ENCODE measurements at regions not wholly inside any gene's neighbourhood (a gene's known extent, or its start where the extent isn't known, plus 50 kb on each side); places are given as distances from the start of the nearest gene placed in this dataset.
A peak's percentile ranks its signal among the peaks of the same experiment; 100 is the strongest.
"Not testable (repeated sequence)": the region's sequence is repeated elsewhere in the genome, so short reads cannot be mapped to it uniquely, and the experiment has no call there.

GRCh38 chr2:185583058-185583816, 155.4 kb upstream of the FSIP2 start:
- Histone ChIP-seq H3K4me1 (ENCODE audit: control insufficient read depth in 1 of 2, insufficient read depth in 2 of 2, low read length in 2 of 2) (no peaks in the 10 kb centered on the region), H2BK12ac (ENCODE audit: low read length) (no peak overlapping the region), H3K9ac (ENCODE audit: low read length) (no peak overlapping the region), H2AK5ac (ENCODE audit: low read length) (no peak overlapping the region), H3K4me2 (ENCODE audit: low read length) (no peak overlapping the region), H3K27me3 (ENCODE audit: insufficient read depth, low read length) (no peaks in the 10 kb centered on the region), H2AFZ (ENCODE audit: insufficient read depth, low read length, poor library complexity) (no peak overlapping the region), H3K4ac (ENCODE audit: low read depth, low read length) (no peak overlapping the region), H3K4me3 (ENCODE audit: low read depth, low read length) (no peak overlapping the region), H3K23ac (ENCODE audit: low read length) (no peak overlapping the region), H3K79me1 (ENCODE audit: low read length) (no peaks in the 10 kb centered on the region), H3K9me3 (ENCODE audit: insufficient read depth, low read depth, low read length) (peaks cover 4% of the 10 kb centered on the region), H4K8ac (ENCODE audit: low read depth, low read length) (no peak overlapping the region), H4K91ac (ENCODE audit: low read depth, low read length) (no peak overlapping the region), H3K36me3 (ENCODE audit: control insufficient read depth in 1 of 2, insufficient read depth in 2 of 2, low read length in 2 of 2) (peaks cover 0 to 1% of the 10 kb centered on the region in 2 experiments), H3K79me2 (ENCODE audit: control insufficient read depth, insufficient read depth, low read length, poor library complexity) (no peaks in the 10 kb centered on the region), H2BK120ac (ENCODE audit: insufficient read depth, low read length, poor library complexity) (no peak overlapping the region), H3K18ac (ENCODE audit: low read length) (no peak overlapping the region), H3K14ac (ENCODE audit: low read length) (no peak overlapping the region), H3K27ac (ENCODE audit: low read depth, low read length) (no peak overlapping the region), H4K12ac (ENCODE audit: low read depth, low read length) (no peak overlapping the region), H2BK5ac (ENCODE audit: low read depth, low read length, poor library complexity) (no peak overlapping the region)
- peak; percentile 60 to 65 for DNase-seq
- no CpG with 5 or more reads among the region's 2 CpGs for WGBS (ENCODE audit: extremely low coverage, insufficient coverage, insufficient read length)

GRCh38 chr2:185585165-185585564, 153.4 kb upstream of the FSIP2 start:
- H3K14ac ChIP-seq (ENCODE audit: low read length); H3K23ac ChIP-seq (ENCODE audit: low read length); H3K36me3 ChIP-seq (ENCODE audit: control insufficient read depth in 1 of 2, insufficient read depth in 2 of 2, low read length in 2 of 2); H3K4me2 ChIP-seq (ENCODE audit: low read length); H2AFZ ChIP-seq (ENCODE audit: insufficient read depth, low read length, poor library complexity); H3K9ac ChIP-seq (ENCODE audit: low read length); H3K27me3 ChIP-seq (ENCODE audit: insufficient read depth, low read length); H2AK5ac ChIP-seq (ENCODE audit: low read length); H4K91ac ChIP-seq (ENCODE audit: low read depth, low read length); H3K4me1 ChIP-seq (ENCODE audit: control insufficient read depth in 1 of 2, insufficient read depth in 2 of 2, low read length in 2 of 2); H2BK120ac ChIP-seq (ENCODE audit: insufficient read depth, low read length, poor library complexity); H4K12ac ChIP-seq (ENCODE audit: low read depth, low read length); H2BK12ac ChIP-seq (ENCODE audit: low read length); H3K27ac ChIP-seq (ENCODE audit: low read depth, low read length); H3K4me3 ChIP-seq (ENCODE audit: low read depth, low read length); H3K4ac ChIP-seq (ENCODE audit: low read depth, low read length); H3K79me1 ChIP-seq (ENCODE audit: low read length); H3K9me3 ChIP-seq (ENCODE audit: insufficient read depth, low read depth, low read length); DNase-seq; H4K8ac ChIP-seq (ENCODE audit: low read depth, low read length); H3K79me2 ChIP-seq (ENCODE audit: control insufficient read depth, insufficient read depth, low read length, poor library complexity); H2BK5ac ChIP-seq (ENCODE audit: low read depth, low read length, poor library complexity); H3K18ac ChIP-seq (ENCODE audit: low read length): not testable (repeated sequence)
- no CpG with 5 or more reads among the region's 5 CpGs for WGBS (ENCODE audit: extremely low coverage, insufficient coverage, insufficient read length)

GRCh38 chr2:185591276-185591675, 147.3 kb upstream of the FSIP2 start:
- H2BK5ac ChIP-seq (ENCODE audit: low read depth, low read length, poor library complexity); H3K4ac ChIP-seq (ENCODE audit: low read depth, low read length): not testable (repeated sequence)
- no CpG with 5 or more reads among the region's 14 CpGs for WGBS (ENCODE audit: extremely low coverage, insufficient coverage, insufficient read length)

GRCh38 chr2:185607945-185608344, 130.7 kb upstream of the FSIP2 start:
- no CpG with 5 or more reads among the region's 1 CpG for WGBS (ENCODE audit: extremely low coverage, insufficient coverage, insufficient read length)

More at GRCh38 chr2:185591276-185591675, 147.3 kb upstream of the FSIP2 start:
- not testable (repeated sequence) for H3K79me1 ChIP-seq (ENCODE audit: low read length); H4K91ac ChIP-seq (ENCODE audit: low read depth, low read length); DNase-seq; H3K14ac ChIP-seq (ENCODE audit: low read length); H3K18ac ChIP-seq (ENCODE audit: low read length); H4K12ac ChIP-seq (ENCODE audit: low read depth, low read length); H3K9ac ChIP-seq (ENCODE audit: low read length); H3K4me2 ChIP-seq (ENCODE audit: low read length); H3K36me3 ChIP-seq (ENCODE audit: control insufficient read depth in 1 of 2, insufficient read depth in 2 of 2, low read length in 2 of 2); H3K79me2 ChIP-seq (ENCODE audit: control insufficient read depth, insufficient read depth, low read length, poor library complexity); H2AK5ac ChIP-seq (ENCODE audit: low read length); H2BK12ac ChIP-seq (ENCODE audit: low read length); H3K4me1 ChIP-seq (ENCODE audit: control insufficient read depth in 1 of 2, insufficient read depth in 2 of 2, low read length in 2 of 2); H2AFZ ChIP-seq (ENCODE audit: insufficient read depth, low read length, poor library complexity); H4K8ac ChIP-seq (ENCODE audit: low read depth, low read length); H3K9me3 ChIP-seq (ENCODE audit: insufficient read depth, low read depth, low read length); H3K4me3 ChIP-seq (ENCODE audit: low read depth, low read length); H3K27me3 ChIP-seq (ENCODE audit: insufficient read depth, low read length); H3K27ac ChIP-seq (ENCODE audit: low read depth, low read length); H3K23ac ChIP-seq (ENCODE audit: low read length); H2BK120ac ChIP-seq (ENCODE audit: insufficient read depth, low read length, poor library complexity)

More at GRCh38 chr2:185607945-185608344, 130.7 kb upstream of the FSIP2 start:
- Histone ChIP-seq H3K4me2 (ENCODE audit: low read length) (no peak overlapping the region), H2AK5ac (ENCODE audit: low read length) (no peak overlapping the region), H3K18ac (ENCODE audit: low read length) (no peak overlapping the region), H3K9me3 (ENCODE audit: insufficient read depth, low read depth, low read length) (no peaks in the 10 kb centered on the region), H4K12ac (ENCODE audit: low read depth, low read length) (no peak overlapping the region), H3K79me1 (ENCODE audit: low read length) (no peaks in the 10 kb centered on the region), H2BK5ac (ENCODE audit: low read depth, low read length, poor library complexity) (no peak overlapping the region), H3K4ac (ENCODE audit: low read depth, low read length) (no peak overlapping the region), H2BK12ac (ENCODE audit: low read length) (no peak overlapping the region), H3K27me3 (ENCODE audit: insufficient read depth, low read length) (no peaks in the 10 kb centered on the region), H3K79me2 (ENCODE audit: control insufficient read depth, insufficient read depth, low read length, poor library complexity) (no peaks in the 10 kb centered on the region), H3K23ac (ENCODE audit: low read length) (no peak overlapping the region), H3K14ac (ENCODE audit: low read length) (no peak overlapping the region), H4K91ac (ENCODE audit: low read depth, low read length) (no peak overlapping the region), H3K4me3 (ENCODE audit: low read depth, low read length) (no peak overlapping the region), H2AFZ (ENCODE audit: insufficient read depth, low read length, poor library complexity) (no peak overlapping the region), H3K36me3 (ENCODE audit: control insufficient read depth in 1 of 2, insufficient read depth in 2 of 2, low read length in 2 of 2) (no peaks in the 10 kb centered on the region), H3K27ac (ENCODE audit: low read depth, low read length) (no peak overlapping the region), H2BK120ac (ENCODE audit: insufficient read depth, low read length, poor library complexity) (no peak overlapping the region), H4K8ac (ENCODE audit: low read depth, low read length) (no peak overlapping the region), H3K4me1 (ENCODE audit: control insufficient read depth in 1 of 2, insufficient read depth in 2 of 2, low read length in 2 of 2) (no peaks in the 10 kb centered on the region), H3K9ac (ENCODE audit: low read length) (no peak overlapping the region)
- no peak for DNase-seq

All from trophoblast cell (in vitro differentiated cells and primary cell).